ENCODE measurements at regions not wholly inside any gene's neighbourhood (a gene's known extent, or its start where the extent isn't known, plus 50 kb on each side); places are given as distances from the start of the nearest gene placed in this dataset.

DNA sequence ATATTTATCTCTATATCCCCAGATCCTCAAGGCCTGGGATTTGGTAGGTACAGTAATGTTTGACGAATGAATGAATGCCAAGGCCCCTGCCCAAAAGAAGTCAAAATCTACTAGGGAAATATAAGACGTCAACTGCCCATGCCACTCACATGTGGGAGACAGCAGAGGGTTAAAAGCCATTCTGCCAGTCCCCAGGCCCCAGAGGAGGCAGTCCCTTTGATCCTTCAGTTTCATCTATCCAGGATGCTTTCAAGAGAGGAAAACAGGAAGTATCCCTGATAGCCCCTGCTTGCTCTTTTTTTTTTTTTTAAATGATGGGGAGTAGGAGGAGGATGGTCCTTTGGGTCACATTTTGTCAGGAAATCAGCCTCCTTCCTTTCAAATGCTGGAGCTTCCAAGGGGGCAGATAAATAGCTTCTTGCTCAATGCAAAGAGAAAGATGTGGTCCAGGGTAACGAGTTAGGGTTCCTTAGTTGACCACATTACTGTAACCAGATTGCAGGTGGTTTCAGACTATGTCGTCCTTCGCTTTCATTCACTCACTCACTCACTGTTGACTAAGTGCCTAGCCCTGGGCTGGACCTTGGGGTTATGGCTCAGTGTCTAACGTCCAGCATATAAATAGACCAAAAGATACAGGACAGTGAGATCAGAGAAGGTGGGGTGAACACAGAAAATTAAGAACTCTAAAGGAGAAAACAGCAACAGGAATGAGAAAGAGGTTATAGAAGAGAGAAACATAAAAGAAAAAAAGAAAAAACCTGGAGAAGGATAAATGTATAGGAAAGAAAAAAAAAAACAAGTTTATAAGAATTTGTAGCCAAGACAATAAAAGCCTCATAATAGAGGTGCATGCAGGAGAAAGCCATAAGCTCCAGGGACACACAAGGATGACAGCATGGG lies 64.6 kb upstream of the PIM1 start:
- no peak for DNase-seq

DNA sequence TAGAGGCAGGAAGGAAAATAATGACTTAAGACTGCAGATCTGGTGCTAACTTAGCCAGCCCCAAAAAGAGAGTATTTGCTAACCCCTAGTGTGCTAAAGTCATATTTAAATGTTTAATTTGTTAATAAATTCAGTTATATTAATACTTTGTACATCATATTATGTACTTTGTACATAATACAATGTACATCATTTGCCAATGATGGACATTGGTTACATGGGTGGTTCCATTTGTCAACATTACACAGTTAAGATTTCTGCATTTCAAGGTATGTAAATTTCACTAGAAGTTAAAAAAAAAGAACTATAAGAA lies 63.9 kb upstream of the PIM1 start:
- DNase-seq, result no peak

DNA sequence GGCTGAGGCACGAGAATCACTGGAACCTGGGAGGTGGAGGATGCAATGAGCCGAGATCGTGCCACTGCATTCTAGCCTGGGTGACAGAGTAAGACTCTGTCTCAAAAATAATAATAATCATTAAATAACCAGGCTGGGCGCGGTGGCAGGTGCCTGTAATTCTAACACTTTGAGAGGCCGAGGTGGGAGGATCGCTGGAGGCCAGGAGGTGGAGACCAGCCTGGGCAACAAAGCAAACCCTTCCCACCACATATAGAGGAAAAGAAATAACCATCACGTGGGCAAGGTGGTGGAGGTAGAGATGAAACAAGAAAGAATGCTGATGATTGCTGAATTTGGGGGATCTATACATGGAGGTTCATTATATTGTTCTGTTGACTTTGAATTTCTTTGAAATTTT lies 63.4 kb upstream of the PIM1 start:
- no peak for DNase-seq

DNA sequence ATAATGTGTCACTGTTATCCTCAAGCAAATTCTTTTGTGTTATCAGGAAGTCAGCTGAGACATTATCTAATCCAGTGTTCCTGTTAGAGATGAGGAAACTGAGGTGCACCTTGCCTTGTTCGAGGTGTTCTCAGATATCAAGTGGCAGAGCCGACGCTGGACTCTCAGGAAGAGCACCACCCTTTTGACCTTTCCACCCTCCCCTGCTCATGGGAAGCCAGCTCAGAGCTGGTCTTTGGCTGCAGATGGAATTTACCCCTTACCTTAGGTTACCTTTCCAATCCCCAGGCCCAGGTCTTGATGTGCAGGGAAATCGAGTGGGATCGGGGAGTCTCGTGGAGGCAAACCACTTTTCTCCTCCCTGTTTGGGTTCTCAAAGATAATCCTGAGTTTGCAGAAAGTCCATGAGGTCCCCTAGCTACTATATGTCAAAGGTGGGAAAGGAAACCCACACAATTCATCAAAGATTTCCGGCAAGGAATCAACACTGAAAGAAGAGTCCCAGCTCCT lies 62.9 kb upstream of the PIM1 start:
- no peak for DNase-seq

DNA sequence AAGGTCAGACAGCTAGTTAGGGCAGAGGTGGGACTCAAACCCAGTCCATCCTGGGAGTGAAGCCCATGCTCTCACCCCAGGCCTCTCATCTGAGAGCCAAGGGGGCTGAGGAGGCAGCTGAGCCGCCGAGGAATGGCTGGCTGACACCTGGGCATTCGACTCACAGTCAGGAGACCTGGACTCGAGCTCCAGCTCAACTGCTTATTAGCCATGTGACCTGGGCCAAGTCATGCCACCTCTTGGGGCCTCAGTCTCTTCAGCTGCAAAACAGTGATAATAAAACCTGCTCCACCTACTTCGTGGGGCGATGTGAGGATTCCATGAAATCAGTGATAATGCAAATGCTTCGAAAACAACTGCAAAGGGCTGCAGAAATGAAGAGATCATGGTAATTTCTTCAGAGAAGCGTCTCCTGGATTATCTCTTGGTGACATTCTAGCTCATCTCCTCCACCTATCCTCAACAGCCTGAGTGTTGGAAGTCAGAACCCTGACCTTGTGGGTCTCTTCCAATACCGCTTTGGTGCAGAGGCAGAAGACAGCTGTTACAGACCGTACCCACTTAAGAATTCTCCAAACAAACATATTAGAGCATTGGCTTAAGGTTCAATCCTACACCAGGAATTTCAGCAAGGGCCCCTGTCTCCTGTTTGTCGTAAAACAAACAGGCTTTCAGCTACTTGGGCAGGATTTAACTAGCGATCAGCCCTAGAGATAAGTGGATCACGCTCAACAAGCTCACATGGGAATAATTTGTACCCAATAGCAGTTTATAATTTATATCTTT lies 60.0 kb upstream of the PIM1 start:
- no peak for DNase-seq

DNA sequence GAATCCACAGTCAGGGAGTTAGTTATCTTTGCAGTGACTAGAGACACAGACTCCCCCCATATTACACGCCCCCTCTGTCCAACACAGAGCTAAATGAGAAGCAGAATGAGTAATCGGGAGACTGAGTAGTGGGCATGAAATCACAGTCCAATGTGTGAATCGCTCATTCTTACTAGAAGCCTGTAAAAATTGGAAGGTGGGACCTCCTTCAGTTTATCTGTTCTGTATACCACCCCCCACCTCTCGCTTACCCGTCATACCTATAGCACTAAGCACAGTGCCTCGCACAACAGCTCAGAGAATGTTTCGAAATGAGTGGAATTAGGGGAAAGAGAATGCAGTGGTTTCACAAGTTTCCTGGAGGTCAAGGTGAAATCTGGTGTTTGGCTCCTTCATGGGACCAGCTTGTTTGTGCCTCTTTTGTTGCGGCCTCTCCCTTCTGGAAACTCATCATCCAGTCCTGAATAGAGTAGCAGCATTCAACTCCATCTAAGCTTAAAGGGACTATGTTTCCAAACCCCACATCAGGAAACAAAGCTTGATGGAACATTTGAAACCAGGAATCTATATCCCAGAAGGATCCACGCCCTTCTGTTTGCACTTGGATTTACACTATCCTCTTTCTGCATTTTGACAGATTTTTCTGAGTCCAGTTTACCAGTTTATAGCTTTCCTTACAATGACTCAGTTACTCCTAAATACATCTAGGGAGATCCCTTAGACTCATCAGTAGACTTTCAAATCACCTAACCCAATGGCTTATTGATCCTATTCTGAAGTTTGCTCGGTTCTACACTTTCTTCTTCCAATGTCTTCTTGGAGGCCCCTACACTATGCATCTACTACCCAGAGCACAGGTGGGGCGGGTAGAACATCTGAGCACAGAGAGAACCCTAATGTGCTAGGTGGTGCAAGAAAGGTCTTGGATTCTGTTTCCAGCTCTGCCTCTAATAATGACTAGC lies 59.2 kb upstream of the PIM1 start:
- no peak for DNase-seq

DNA sequence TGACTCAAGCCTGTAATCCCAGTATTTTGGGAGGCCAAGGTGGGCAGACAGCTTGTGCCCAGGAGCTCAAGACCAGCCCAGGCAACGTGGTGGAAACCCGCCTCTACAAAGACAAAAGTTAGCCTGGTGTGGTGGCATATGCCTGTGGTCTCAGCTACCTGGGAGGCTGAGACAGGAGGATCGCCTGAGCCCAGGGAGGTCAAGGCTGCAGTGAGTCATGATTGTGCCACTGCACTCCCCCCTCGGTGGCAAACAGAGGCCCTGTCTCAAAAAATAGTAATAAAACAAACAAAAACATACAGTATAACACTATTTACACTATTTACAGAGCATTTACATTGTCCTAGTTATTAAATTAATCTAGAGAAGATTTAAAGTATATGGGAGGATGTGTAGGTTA lies 56.0 kb upstream of the PIM1 start:
- no peak for DNase-seq

DNA sequence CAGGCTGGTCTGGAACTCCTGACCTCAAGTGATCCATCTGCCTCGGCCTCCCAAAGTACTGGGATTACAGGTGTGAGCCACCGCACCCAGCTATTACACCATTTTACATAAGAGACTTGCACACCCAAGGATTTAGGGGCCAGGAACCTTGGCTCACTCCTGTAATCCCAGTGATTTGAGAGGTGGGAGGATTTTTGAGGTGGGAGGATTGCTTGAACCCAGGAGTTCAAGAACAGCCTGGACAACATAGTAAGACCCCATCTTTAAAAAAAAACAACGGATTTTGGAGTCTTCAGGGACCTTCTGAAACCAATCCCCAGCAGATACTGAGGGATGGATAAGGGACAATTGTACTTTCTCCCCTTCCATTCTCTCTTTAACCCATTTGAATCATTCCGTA lies 55.3 kb upstream of the PIM1 start:
- no peak for DNase-seq

DNA sequence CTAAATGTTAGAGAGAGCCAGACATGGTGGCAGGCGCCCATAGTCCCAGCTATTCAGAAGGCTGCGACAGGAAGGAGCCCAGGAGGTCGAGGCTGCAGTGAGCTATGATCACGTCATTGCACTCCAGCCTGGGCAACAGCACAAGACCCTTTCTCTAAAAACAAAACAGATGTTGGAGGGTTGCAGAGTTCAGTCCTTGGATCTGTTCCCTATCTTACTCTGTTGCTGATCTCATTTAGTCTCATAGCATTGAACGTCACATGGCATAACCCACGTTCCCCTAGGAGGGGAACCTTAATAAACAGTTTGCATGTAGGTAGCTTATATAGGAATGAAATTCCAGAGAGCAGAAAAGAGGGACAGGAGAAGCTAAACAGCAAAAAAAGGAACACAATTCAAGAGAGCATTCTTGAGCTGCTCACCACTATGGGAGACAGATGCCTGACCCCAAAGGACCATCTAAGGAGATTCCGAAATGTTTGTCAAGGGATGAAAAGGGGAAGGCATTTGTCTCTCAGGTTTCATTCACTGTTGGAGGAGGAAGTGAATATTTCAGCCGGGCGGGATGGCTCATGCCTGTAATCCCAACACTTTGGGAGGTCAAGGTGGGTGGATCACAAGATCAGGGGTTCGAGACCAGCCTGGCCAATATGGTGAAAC lies 54.6 kb upstream of the PIM1 start:
- peak; percentile 51 to 71 for DNase-seq

DNA sequence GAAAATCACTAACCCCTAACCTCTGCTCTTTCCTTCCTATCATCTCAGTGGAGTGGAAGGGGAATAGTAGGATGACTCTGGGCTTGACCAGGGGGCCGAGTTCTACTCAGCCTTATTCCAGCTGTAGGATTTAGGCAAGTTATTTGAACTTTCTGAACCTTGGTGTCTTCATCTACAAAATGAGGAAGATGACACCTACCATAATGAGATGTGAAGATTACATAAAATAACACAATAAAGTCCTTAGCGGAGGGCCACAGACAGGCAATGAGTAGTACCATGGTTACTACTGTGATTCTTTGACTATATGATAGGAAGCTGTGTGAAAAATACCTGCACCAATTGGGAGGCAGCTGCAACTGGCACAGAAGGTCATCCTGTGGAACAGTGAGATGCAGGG lies 53.6 kb upstream of the PIM1 start:
- peak in 1 of 2 donors; percentile 51 for DNase-seq

DNA sequence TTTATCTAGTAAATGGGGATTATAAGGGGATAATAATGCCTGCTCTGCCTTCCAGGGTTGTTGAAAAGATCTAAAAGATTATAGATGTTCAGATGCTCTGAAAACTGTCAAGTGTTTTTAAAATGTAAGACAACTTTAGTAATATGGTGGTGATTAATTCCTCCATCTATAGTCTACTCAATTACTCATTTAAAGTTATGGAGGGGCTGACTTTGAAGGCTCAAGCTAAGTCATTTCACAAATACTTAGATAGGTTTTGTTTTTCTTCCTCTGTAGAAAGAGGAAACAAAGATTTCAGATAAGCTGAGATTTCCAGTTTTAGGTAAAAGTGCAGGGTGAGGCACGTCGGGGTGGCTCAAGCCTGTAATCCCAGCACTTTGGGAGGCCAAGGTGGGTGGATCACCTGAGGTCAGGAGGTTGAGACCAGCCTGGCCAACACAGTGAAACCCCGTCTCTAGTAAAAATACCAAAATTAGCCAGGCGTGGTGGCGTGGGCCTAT lies 50.5 kb upstream of the PIM1 start:
- DNase-seq, result peak in 1 of 2 donors; percentile 26
